Islet precursor cell (in vitro differentiated cells): ENCODE measurements at regions not wholly inside any gene's neighbourhood (a gene's known extent, or its start where the extent isn't known, plus 50 kb on each side); places are given as distances from the start of the nearest gene placed in this dataset.

Experiments used
- DNase-seq: peaks from one replicate; pipeline ENCODE4 v3.0.0-alpha.2; 2018

- DNase-seq: no peak
Observed at GRCh38 chr1:243943671-243944428, 93.8 kb upstream of the AKT3 start.

DNA sequence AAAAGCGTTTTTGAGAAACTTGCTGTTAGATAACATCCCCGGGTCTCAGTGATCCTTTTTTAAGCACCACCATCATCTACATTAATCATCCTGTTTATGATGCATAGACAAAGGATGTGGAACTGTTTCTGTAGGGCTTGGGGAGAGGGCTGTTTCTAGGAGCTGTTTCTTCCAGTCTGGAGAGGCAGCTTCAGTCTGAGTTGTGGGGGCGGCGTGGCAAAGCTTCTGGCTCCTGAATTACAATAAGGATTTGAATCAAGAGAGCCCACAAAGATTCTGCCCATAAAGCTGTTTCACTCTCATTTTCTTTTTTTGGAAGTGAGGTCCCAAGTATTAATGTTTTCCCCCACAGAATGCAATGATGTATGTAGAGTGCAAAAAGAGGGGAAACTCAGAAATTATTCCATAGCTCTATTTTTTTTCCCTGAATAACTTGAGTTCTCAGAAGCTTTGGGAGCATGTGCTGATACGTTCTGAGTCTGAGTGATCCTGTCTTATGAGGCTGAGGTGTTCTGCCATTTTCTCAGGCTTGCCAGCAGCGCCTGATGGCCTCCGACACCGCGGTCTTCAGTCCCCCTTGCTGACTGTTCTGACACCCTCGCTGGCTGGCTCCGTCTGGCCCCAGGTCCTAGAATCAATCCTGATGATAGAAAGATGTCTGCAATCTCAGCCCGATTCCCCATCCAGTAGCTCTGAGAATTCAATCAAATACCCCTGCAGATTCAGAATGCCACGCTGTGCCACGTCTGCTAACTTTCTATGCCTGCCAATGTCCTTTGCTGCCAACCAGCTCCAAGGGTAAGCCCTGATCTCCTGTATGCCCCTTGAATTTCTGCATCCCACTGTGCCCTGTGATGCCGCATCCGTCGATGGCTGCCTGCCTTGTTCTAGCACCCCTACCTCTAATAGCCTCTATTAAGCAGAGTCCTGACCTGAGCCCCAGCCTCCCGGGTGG, 92.4 kb upstream of the AKT3 start:
- no peak for DNase-seq

- DNase-seq: no peak
Observed at GRCh38 chr1:243940451-243940850, 90.4 kb upstream of the AKT3 start.

DNA sequence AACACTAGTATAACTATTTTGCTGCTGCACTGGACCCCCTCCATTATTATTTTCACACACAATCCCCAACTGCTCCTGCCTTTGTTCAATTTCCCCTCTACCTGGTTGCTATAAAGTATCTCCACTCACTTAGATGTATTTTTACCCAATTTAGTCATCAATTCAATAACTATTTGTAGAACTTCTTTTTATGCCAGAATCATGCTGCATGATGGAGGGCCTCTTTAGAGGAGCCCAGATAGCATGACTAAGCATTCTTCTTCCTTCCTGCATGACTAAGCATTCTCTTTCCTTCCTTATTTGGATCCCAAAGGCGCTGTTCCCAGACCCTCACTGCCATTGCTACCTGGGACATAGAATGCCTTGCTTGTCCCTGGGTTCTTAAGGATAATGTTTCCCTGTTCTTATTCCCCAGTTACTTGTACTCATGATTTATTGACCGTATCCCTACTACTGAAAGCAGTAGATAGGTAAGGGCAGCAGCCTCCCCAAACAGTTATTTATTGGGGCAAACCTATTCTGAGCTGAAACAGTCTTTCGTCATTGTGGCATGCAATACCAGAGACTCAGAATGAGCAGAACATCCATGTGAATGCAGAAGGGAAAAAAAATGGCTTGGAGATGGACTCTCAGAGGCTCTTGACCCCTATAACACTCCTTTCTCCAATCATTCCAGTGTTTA, 89.3 kb upstream of the AKT3 start:
- no peak for DNase-seq

- no peak for DNase-seq
Observed at GRCh38 chr1:243938208-243938607, 88.2 kb upstream of the AKT3 start.

DNA sequence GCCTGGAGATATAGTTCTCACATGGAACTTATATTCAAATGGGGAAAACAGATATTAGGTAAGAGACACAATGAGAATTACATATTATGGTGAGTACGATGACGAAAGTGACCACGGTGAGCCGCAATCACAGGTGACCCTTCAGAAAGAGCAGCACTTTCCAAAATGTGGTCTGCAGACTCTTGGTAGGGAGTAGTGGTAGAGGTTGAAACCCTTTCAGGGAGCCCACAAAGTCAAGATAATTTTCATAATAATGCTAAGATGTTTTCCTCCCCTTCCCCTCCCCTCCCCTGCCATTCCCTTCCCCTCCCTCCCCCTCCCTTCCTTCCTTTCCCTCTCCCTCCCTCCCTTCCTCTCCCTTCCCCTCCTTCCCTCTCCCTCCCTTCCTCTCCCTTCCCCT, 83.5 kb upstream of the AKT3 start:
- no peak for DNase-seq

DNA sequence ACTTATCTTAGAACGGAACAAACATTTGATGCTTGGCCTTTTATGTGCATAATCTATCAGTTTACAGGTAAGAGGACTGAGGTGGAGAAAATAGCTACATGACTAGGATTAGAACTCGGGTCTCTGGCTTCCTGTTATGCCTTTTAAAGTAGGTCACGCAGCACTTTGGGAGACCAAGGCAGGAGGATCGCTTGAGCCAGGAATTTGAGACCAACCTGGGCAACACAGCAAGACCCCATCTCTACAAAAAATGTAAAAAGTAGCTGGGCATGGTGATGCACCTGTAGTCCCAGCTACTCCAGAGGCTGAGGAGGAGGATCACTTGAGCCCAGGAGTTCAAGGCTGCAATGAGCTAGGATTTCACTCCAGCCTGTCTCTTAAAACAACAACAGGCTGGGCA, 81.9 kb upstream of the AKT3 start:
- DNase-seq: no peak

DNA sequence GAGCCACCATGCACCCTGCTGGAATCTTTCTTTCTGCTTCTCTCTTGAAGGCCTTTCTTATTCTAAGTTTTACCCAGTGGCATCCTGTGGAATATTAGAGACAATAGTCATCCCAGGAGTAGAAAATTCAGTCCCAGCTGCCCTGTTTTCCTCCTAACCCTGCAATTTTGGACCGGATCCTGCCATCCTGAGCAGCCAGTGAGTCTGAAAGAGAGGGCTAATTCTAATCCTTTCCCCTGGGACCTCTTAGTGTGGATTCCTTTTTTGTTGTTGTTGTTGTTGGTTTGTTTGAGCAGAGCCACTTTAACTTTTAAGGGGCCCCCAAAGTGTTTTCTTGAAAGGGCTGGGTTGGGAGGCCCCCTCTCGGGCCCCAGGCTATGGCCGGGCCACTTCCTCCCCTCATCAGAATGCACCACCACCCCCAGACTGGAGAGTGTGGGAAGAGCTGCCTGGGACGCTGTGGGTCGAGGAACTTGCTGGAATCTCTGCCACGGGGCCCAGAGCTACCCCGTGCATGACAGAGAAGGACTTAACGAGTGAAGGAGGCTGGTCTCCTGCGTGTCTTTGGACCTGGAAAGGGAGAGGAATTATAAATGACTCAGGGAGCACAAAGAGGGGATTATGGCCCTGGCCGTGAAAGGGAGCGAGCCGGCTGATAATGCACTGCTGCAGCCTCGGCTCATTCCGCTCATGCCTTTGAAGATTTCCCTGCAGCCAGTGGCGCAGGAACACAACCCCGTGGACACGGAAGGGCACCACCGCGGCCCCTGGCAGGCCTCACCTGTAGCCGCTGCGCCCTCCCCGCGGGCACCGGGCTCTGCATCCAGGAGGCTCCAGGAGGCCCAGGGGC, 81.0 kb upstream of the AKT3 start:
- DNase-seq: peak; percentile 97

GRCh38 chr1:243927381-243927780, 77.3 kb upstream of the AKT3 start:
- DNase-seq: no peak

GRCh38 chr1:243926803-243927245, 76.8 kb upstream of the AKT3 start:
- peak; percentile 80 for DNase-seq

GRCh38 chr1:243926299-243926698, 76.3 kb upstream of the AKT3 start:
- no peak for DNase-seq

GRCh38 chr1:243924588-243925349, 74.7 kb upstream of the AKT3 start:
- peak; percentile 93 for DNase-seq

DNA sequence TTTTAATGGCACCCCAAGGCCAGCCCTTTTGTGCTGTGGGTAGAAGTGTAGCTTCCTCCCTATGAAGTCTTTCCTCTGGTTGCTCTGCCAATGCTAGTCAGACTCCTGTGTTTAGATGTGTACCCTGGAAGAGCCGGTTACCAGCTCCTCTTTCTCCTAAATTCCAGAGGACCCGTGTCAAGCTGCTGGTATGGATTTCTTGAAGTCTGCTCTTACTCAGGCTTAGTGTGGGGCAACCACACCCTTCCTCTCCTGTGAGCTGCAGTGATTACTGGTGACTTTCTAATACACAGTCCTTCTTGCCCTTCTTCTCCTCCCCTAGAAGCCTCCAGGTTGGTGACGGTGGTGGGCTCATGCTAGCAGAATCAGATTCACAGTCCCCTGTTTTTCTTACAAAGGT, 74.1 kb upstream of the AKT3 start:
- peak; percentile 89 for DNase-seq

- DNase-seq: no peak
Observed at GRCh38 chr1:243923292-243924171, 73.5 kb upstream of the AKT3 start.

DNA sequence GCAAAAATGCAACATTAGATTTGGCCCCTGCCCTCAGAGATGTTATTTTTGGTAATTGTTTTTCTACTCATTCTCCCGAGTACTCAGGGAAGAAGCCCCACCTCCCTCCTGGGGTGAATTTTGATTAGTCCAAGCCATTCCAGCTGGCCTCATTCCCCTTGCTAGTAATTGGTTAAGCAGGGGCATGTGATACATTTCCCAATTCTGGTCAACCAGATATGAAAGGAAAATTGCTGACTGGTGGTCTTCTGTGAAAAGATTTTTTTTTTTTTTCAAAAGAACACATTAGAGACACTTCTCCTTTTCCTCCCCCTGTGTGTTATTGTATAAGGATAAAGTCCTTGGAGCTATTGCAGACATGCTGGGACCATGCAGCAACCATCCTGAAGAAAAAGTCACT, 71.1 kb upstream of the AKT3 start:
- no peak for DNase-seq

GRCh38 chr1:243917863-243918565, 68.0 kb upstream of the AKT3 start:
- no peak for DNase-seq

- DNase-seq: peak; percentile 86
Observed at GRCh38 chr1:243917177-243917862, 67.3 kb upstream of the AKT3 start.

DNA sequence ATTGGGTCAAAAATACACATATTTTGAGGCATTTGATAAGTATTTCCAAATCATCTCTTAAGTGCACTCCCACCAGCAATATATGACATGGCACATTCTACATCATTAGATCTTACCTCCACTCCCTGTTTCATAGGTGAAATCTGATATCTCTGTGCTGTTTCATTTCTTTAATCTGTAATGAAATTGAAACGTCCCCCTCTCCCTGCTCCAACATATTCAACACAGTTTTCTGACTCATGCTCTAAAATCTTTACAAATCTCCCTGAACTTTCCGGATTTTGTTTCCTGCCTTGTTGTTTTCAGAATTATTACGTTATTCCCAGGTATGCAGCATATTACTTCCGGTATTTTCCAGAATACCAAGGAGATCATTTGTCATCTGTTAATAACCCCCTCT, 66.1 kb upstream of the AKT3 start:
- DNase-seq: no peak

GRCh38 chr1:243912347-243912746, 62.3 kb upstream of the AKT3 start:
- no peak for DNase-seq
